Bronchial epithelial cell (primary cell): ENCODE measurements at regions not wholly inside any gene's neighbourhood (a gene's known extent, or its start where the extent isn't known, plus 50 kb on each side); places are given as distances from the start of the nearest gene placed in this dataset.

Experiments used
- DNase-seq: peaks from one replicate; pipeline ENCODE4 v3.0.0-alpha.2; 2010; ENCODE audit warnings: low read depth
- FAIRE-seq: peaks from 2 replicates; lab custom pipeline; 2011; peaks lifted over from hg19 to GRCh38; lab: Jason Lieb, UNC
- H3K27me3 ChIP-seq: 2 replicates; pipeline ENCODE4 v1.5.1; 2011; ENCODE audit warnings: low read length; ENCODE audit not compliant: control insufficient read depth, insufficient read depth
- H3K36me3 ChIP-seq: 2 replicates; pipeline ENCODE4 v1.5.1; 2011; ENCODE audit warnings: low read length; ENCODE audit not compliant: control insufficient read depth, insufficient read depth
- H3K4me3 ChIP-seq: 2 replicates; pipeline ENCODE4 v1.5.1; 2011; ENCODE audit warnings: mild to moderate bottlenecking, low read depth, low read length, control low read depth
- CTCF ChIP-seq: IDR thresholded peaks from 2 replicates; pipeline ENCODE4 v1.5.1; 2011; ENCODE audit warnings: mild to moderate bottlenecking, moderate library complexity, low read length, control low read depth, inconsistent platforms; ENCODE audit not compliant: insufficient read depth, severe bottlenecking

- Histone ChIP-seq H3K27me3 (no peaks in the 10 kb centered on the region), H3K36me3 (no peaks in the 10 kb centered on the region), H3K4me3 (no peak overlapping the region)
- DNase-seq (peak; percentile 26), FAIRE-seq (no peak)
- TF ChIP-seq CTCF = no peak
These were observed 387.9 kb downstream of the NUF2 start for GRCh38 chr1:163709636-163710035.

- H3K4me3 ChIP-seq = no peak overlapping the region
- no peak for FAIRE-seq
These were observed 390.6 kb downstream of the NUF2 start for GRCh38 chr1:163712321-163712720.

DNA sequence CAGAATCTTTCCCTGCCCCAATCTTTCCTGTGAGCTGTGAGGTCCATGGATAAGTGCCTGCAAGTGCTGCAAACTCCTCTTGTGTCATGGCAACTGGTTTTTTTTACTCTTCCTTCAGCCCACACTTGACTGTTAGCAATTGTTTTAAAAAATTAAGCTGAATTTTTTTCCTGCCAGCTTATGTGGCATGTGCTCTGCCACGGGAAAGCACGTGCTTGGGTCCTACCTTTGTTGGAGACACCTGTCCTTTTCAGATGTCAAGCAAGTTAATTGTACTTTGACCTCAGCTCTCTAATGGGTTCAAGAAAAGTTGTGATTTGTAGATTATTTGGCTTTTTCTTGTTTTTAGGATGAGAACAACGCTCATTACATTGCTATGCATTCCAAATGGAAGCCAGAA is 398.5 kb downstream of the NUF2 start:
- TF ChIP-seq CTCF = no peak
- Histone ChIP-seq H3K36me3 (no peaks in the 10 kb centered on the region), H3K4me3 (no peak overlapping the region), H3K27me3 (no peaks in the 10 kb centered on the region)
- FAIRE-seq (no peak), DNase-seq (no peak)

More at GRCh38 chr1:163712321-163712720, 390.6 kb downstream of the NUF2 start:
- Histone ChIP-seq H3K27me3 (no peaks in the 10 kb centered on the region), H3K36me3 (no peaks in the 10 kb centered on the region)
- DNase-seq = no peak
- TF ChIP-seq CTCF = no peak

GRCh38 chr1:163725551-163725950 is 403.8 kb downstream of the NUF2 start:
- DNase-seq = no peak
- FAIRE-seq = no peak
- no peaks in the 10 kb centered on the region for H3K36me3 ChIP-seq
- H3K27me3 ChIP-seq = no peaks in the 10 kb centered on the region
- TF ChIP-seq CTCF = no peak
- no peak overlapping the region for H3K4me3 ChIP-seq

- Histone ChIP-seq H3K36me3 (no peaks in the 10 kb centered on the region), H3K4me3 (no peak overlapping the region), H3K27me3 (no peaks in the 10 kb centered on the region)
- TF ChIP-seq CTCF = no peak
- DNase-seq (no peak), FAIRE-seq (no peak)
These were observed 408.7 kb downstream of the NUF2 start for GRCh38 chr1:163730411-163730821.

DNA sequence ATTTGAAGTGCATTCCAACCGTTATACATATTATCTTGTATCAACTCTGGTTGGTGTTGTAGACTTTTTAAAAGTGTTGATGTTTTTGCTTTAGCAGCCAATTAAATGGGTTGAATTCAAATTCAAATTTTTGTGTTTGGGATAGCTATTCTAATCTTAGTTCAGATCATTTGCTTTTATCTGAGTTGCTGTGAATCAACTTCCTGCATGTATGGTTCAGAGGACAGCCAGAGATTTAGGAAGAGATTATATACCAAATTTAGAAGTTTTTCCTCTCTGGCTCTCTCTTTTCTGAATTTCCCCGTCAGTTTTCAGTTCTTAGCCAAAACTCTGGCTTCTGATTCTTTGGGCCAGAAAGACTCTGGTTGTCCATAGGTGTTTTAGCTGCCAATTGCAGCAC is 415.5 kb downstream of the NUF2 start:
- no peaks in the 10 kb centered on the region for H3K27me3 ChIP-seq
- FAIRE-seq (no peak), DNase-seq (no peak)
- H3K36me3 ChIP-seq = no peaks in the 10 kb centered on the region
- no peak overlapping the region for H3K4me3 ChIP-seq
- no peak for TF ChIP-seq CTCF
